Ammon's horn (tissue), 1 donor: ENCODE measurements at regions not wholly inside any gene's neighbourhood (a gene's known extent, or its start where the extent isn't known, plus 50 kb on each side); places are given as distances from the start of the nearest gene placed in this dataset.
"Not testable (repeated sequence)": the region's sequence is repeated elsewhere in the genome, so short reads cannot be mapped to it uniquely, and the experiment has no call there.

Experiments used
- DNase-seq: peaks from one replicate; pipeline ENCODE4 v3.0.0-alpha.2; 2016; ENCODE audit warnings: low spot score

GRCh38 chr1:100597061-100597741 lies 59.3 kb downstream of the GPR88 start:
- DNase-seq, result no peak

- DNase-seq, result no peak
Measured at GRCh38 chr1:100597784-100598183, 59.8 kb downstream of the GPR88 start.

- not testable (repeated sequence) for DNase-seq
Measured at GRCh38 chr1:100600377-100600776, 62.4 kb downstream of the GPR88 start.

- not testable (repeated sequence) for DNase-seq
Measured at GRCh38 chr1:100602028-100602427, 64.1 kb downstream of the GPR88 start.

- DNase-seq, result no peak
Measured at GRCh38 chr1:100604372-100604771, 66.4 kb downstream of the GPR88 start.

GRCh38 chr1:100606438-100606837 lies 68.5 kb downstream of the GPR88 start:
- no peak for DNase-seq

GRCh38 chr1:100607628-100608240 lies 69.8 kb downstream of the GPR88 start:
- DNase-seq, result no peak

GRCh38 chr1:100609849-100610248 lies 71.9 kb downstream of the GPR88 start:
- DNase-seq, result no peak

GRCh38 chr1:100611086-100611485 lies 73.1 kb downstream of the GPR88 start:
- DNase-seq, result no peak

GRCh38 chr1:100612540-100612939 lies 74.6 kb downstream of the GPR88 start:
- DNase-seq, result no peak

GRCh38 chr1:100613817-100614559 lies 76.0 kb downstream of the GPR88 start:
- DNase-seq, result no peak

- DNase-seq, result no peak
Measured at GRCh38 chr1:100614570-100614969, 76.6 kb downstream of the GPR88 start.

GRCh38 chr1:100615686-100616085 lies 77.7 kb downstream of the GPR88 start:
- peak; percentile 29 for DNase-seq

GRCh38 chr1:100616121-100616621 lies 78.2 kb downstream of the GPR88 start:
- no peak for DNase-seq

GRCh38 chr1:100622037-100622436 lies 84.1 kb downstream of the GPR88 start:
- DNase-seq, result peak; percentile 46

- no peak for DNase-seq
Measured at GRCh38 chr1:100622506-100622905, 84.6 kb downstream of the GPR88 start.

GRCh38 chr1:100622966-100623762 lies 85.2 kb downstream of the GPR88 start:
- DNase-seq, result no peak

- DNase-seq, result no peak
Measured at GRCh38 chr1:100624886-100625610, 87.1 kb downstream of the GPR88 start.

- DNase-seq, result no peak
Measured at GRCh38 chr1:100626397-100626796, 88.5 kb downstream of the GPR88 start.

GRCh38 chr1:100627054-100627716 lies 89.2 kb downstream of the GPR88 start:
- DNase-seq, result no peak

GRCh38 chr1:100627936-100628335 lies 90.0 kb downstream of the GPR88 start:
- no peak for DNase-seq
